GM19324 (cell line): ENCODE measurements at regions not wholly inside any gene's neighbourhood (a gene's known extent, or its start where the extent isn't known, plus 50 kb on each side); places are given as distances from the start of the nearest gene placed in this dataset.

Source experiments
- ATAC-seq: cut with Tn5 transposase; IDR thresholded peaks from one replicate; pipeline ENCODE4 v1.9.1; 2021; ENCODE audit warnings: mild to moderate bottlenecking, moderate library complexity; ENCODE audit not compliant: unreplicated experiment, low FRiP score

GRCh38 chr11:91209751-91210150 lies 986.9 kb upstream of the CHORDC1 start:
- ATAC-seq = no peak

- ATAC-seq = no peak
Observed at GRCh38 chr11:91209306-91209705, 986.5 kb upstream of the CHORDC1 start.

- no peak for ATAC-seq
Observed at GRCh38 chr11:91199866-91200265, 977.0 kb upstream of the CHORDC1 start.

- no peak for ATAC-seq
Observed at GRCh38 chr11:91194546-91194945, 971.7 kb upstream of the CHORDC1 start.

- ATAC-seq = no peak
Observed at GRCh38 chr11:91188484-91188883, 965.6 kb upstream of the CHORDC1 start.

GRCh38 chr11:91187314-91187713 lies 964.5 kb upstream of the CHORDC1 start:
- no peak for ATAC-seq

GRCh38 chr11:91178366-91178765 lies 955.5 kb upstream of the CHORDC1 start:
- ATAC-seq = no peak

GRCh38 chr11:91174734-91175133 lies 951.9 kb upstream of the CHORDC1 start:
- ATAC-seq = no peak

- ATAC-seq = no peak
Observed at GRCh38 chr11:91174193-91174592, 951.3 kb upstream of the CHORDC1 start.

GRCh38 chr11:91173701-91174100 lies 950.9 kb upstream of the CHORDC1 start:
- no peak for ATAC-seq

- no peak for ATAC-seq
Observed at GRCh38 chr11:91170711-91171110, 947.9 kb upstream of the CHORDC1 start.

- ATAC-seq = no peak
Observed at GRCh38 chr11:91164452-91164822, 941.6 kb upstream of the CHORDC1 start.

GRCh38 chr11:91163619-91164451 lies 941.0 kb upstream of the CHORDC1 start:
- no peak for ATAC-seq

GRCh38 chr11:91160661-91161060 lies 937.8 kb upstream of the CHORDC1 start:
- no peak for ATAC-seq

- no peak for ATAC-seq
Observed at GRCh38 chr11:91158891-91159537, 936.2 kb upstream of the CHORDC1 start.

- ATAC-seq = no peak
Observed at GRCh38 chr11:91158297-91158696, 935.4 kb upstream of the CHORDC1 start.

GRCh38 chr11:91156041-91156440 lies 933.2 kb upstream of the CHORDC1 start:
- ATAC-seq = no peak

- ATAC-seq = no peak
Observed at GRCh38 chr11:91147885-91148284, 925.0 kb upstream of the CHORDC1 start.

- no peak for ATAC-seq
Observed at GRCh38 chr11:91141655-91142054, 918.8 kb upstream of the CHORDC1 start.

GRCh38 chr11:91136631-91137030 lies 913.8 kb upstream of the CHORDC1 start:
- no peak for ATAC-seq

GRCh38 chr11:91133361-91133760 lies 910.5 kb upstream of the CHORDC1 start:
- ATAC-seq = no peak

GRCh38 chr11:91129596-91129995 lies 906.7 kb upstream of the CHORDC1 start:
- ATAC-seq = no peak
